PC-9 (cell line): ENCODE measurements at regions not wholly inside any gene's neighbourhood (a gene's known extent, or its start where the extent isn't known, plus 50 kb on each side); places are given as distances from the start of the nearest gene placed in this dataset.
A peak's percentile ranks its signal among the peaks of the same experiment; 100 is the strongest.

Experiments used
- BruUV-seq: library from RNA; stranded (reverse); fragments of 400-500 nt; replicated peaks from 2 replicates; lab custom pipeline; 2021; lab: Mats Ljungman, UMichigan
- CTCF ChIA-PET: fragments of 300-600 bp; sonication (Branson Sonifier 250); formaldehyde crosslinking; loops from one replicate; lab custom pipeline; 2022; ENCODE audit warnings: antibody characterized with exemption; lab: Charles Lee
- POLR2A ChIA-PET: fragments of 300-600 bp; sonication (Branson Sonifier 250); formaldehyde crosslinking; loops from one replicate; lab custom pipeline; 2022; ENCODE audit warnings: antibody characterized with exemption; ENCODE audit not compliant: unreplicated experiment; lab: Charles Lee
- DNase-seq, 2 experiments: peaks; one replicate each; pipeline versions ENCODE4 v3.0.0 to v3.0.0-alpha.2; 2015 to 2022; ENCODE audit warnings: mixed read lengths in 1 of 2
- H2AFZ ChIP-seq: fragments of 200-600 bp; sonication (generic); 2 replicates; pipeline ENCODE4 v1.8.1; 2017; ENCODE audit warnings: antibody characterized with exemption
- H3F3A ChIP-seq: fragments of 200-600 bp; sonication (generic); 2 replicates; pipeline ENCODE4 v1.8.1; 2017; ENCODE audit warnings: antibody characterized with exemption, mild to moderate bottlenecking, low read depth; ENCODE audit not compliant: insufficient read depth
- H3K27ac ChIP-seq: fragments of 200-600 bp; sonication (generic); 2 replicates; pipeline ENCODE4 v1.6.1; 2016; ENCODE audit warnings: mixed run types
- H3K27me3 ChIP-seq: fragments of 200-600 bp; sonication (generic); 2 replicates; pipeline ENCODE4 v1.6.1; 2016; ENCODE audit warnings: low read depth, mixed run types; ENCODE audit not compliant: insufficient read depth
- H3K36me3 ChIP-seq: fragments of 200-600 bp; sonication (generic); 2 replicates; pipeline ENCODE4 v1.6.1; 2016; ENCODE audit warnings: low read depth, mixed run types
- H3K4me1 ChIP-seq: fragments of 200-600 bp; sonication (generic); replicated peaks from 2 replicates; pipeline ENCODE4 v1.6.1; 2016; ENCODE audit warnings: mixed run types; ENCODE audit not compliant: insufficient read depth
- H3K4me2 ChIP-seq: fragments of 200-600 bp; sonication (generic); 2 replicates; pipeline ENCODE4 v1.6.1; 2017; ENCODE audit warnings: mixed run types
- H3K4me3 ChIP-seq: fragments of 200-600 bp; sonication (generic); 2 replicates; pipeline ENCODE4 v1.6.1; 2016; ENCODE audit warnings: mixed run types
- H3K79me2 ChIP-seq: fragments of 200-600 bp; sonication (generic); 2 replicates; pipeline ENCODE4 v1.6.1; 2017; ENCODE audit warnings: low read depth, mixed run types
- H3K9me2 ChIP-seq: fragments of 200-600 bp; sonication (generic); 2 replicates; pipeline ENCODE4 v1.8.1; 2017; ENCODE audit warnings: mild to moderate bottlenecking; ENCODE audit not compliant: insufficient read depth
- H3K9me3 ChIP-seq: fragments of 200-600 bp; sonication (generic); 2 replicates; pipeline ENCODE4 v1.8.1; 2016; ENCODE audit warnings: low read depth; ENCODE audit not compliant: insufficient read depth
- H4K20me1 ChIP-seq: fragments of 200-600 bp; sonication (generic); 2 replicates; pipeline ENCODE4 v1.8.1; 2017; ENCODE audit not compliant: insufficient read depth
- CTCF ChIP-seq: fragments of 200-600 bp; sonication (generic); conservative IDR thresholded peaks from 2 replicates; pipeline ENCODE4 v1.6.1; 2017; ENCODE audit warnings: mixed run types, antibody characterized with exemption, mild to moderate bottlenecking, moderate library complexity
- EZH2 ChIP-seq: fragments of 200-600 bp; sonication (generic); IDR thresholded peaks from 2 replicates; pipeline ENCODE4 v1.8.0; 2017; ENCODE audit warnings: antibody characterized with exemption, low read depth
- intact Hi-C: fragments of 100-400 bp; cut with micrococcal nuclease; formaldehyde crosslinking; loops from one replicate; pipeline ENCODE4 v1.10.0; 2022; ENCODE audit not compliant: unreplicated experiment

GRCh38 chr4:73344106-73344505, 60.0 kb upstream of the ALB start:
- H3K9me3 ChIP-seq: no peaks in the 10 kb centered on the region
- no peaks in the 10 kb centered on the region for H4K20me1 ChIP-seq
- H3K4me2 ChIP-seq: no peak overlapping the region
- no peak overlapping the region for H3K27ac ChIP-seq
- intact Hi-C loops: loop anchor here (5.0 to 10.0 kb wide), 2 partner anchors 231 to 523 kb away; partner anchors contain the start of gene CXCL1
- H3F3A ChIP-seq: no peaks in the 10 kb centered on the region
- no peak for TF ChIP-seq CTCF
- no peak for TF ChIP-seq EZH2
- H3K4me1 ChIP-seq: no peaks in the 10 kb centered on the region
- DNase-seq: no peak
- POLR2A ChIA-PET: no interaction called here
- no peaks in the 10 kb centered on the region for H3K9me2 ChIP-seq
- BruUV-seq: no TSS peak
- H3K36me3 ChIP-seq: no peaks in the 10 kb centered on the region
- H2AFZ ChIP-seq: no peak overlapping the region
- H3K79me2 ChIP-seq: no peaks in the 10 kb centered on the region
- H3K4me3 ChIP-seq: no peak overlapping the region
- H3K27me3 ChIP-seq: no peaks in the 10 kb centered on the region
- CTCF ChIA-PET: no interaction called here

- no peak overlapping the region for H3K27ac ChIP-seq
- no peak overlapping the region for H3K4me2 ChIP-seq
- POLR2A ChIA-PET: no interaction called here
- no TSS peak for BruUV-seq
- CTCF ChIA-PET: no interaction called here
- H4K20me1 ChIP-seq: no peaks in the 10 kb centered on the region
- no peaks in the 10 kb centered on the region for H3K4me1 ChIP-seq
- H2AFZ ChIP-seq: no peak overlapping the region
- no peaks in the 10 kb centered on the region for H3K27me3 ChIP-seq
- H3K9me2 ChIP-seq: no peaks in the 10 kb centered on the region
- no peak for DNase-seq
- no peaks in the 10 kb centered on the region for H3K9me3 ChIP-seq
- no peaks in the 10 kb centered on the region for H3K79me2 ChIP-seq
- H3K36me3 ChIP-seq: no peaks in the 10 kb centered on the region
- intact Hi-C loops: loop anchor here (5.0 to 10.0 kb wide), 2 partner anchors 231 to 524 kb away; partner anchors contain the start of gene CXCL1
- no peak overlapping the region for H3K4me3 ChIP-seq
- no peaks in the 10 kb centered on the region for H3F3A ChIP-seq
- TF ChIP-seq CTCF: no peak
- no peak for TF ChIP-seq EZH2
These were observed 60.7 kb upstream of the ALB start for GRCh38 chr4:73343432-73343831.

GRCh38 chr4:73341454-73341853, 62.6 kb upstream of the ALB start:
- no peaks in the 10 kb centered on the region for H3K9me2 ChIP-seq
- no peak overlapping the region for H3K4me3 ChIP-seq
- H3K79me2 ChIP-seq: no peaks in the 10 kb centered on the region
- no peaks in the 10 kb centered on the region for H3K36me3 ChIP-seq
- BruUV-seq: no TSS peak
- H3K27me3 ChIP-seq: no peaks in the 10 kb centered on the region
- ChIA-PET CTCF (interaction anchor here (0.6 kb wide), 2 partner anchors 311 to 504 kb away, joined by 3 to 5 read pairs; no protein-coding TSS in a partner anchor), POLR2A (no interaction called here)
- TF ChIP-seq CTCF (peak; percentile 45), EZH2 (no peak)
- no peaks in the 10 kb centered on the region for H4K20me1 ChIP-seq
- no peak overlapping the region for H3K4me2 ChIP-seq
- no peaks in the 10 kb centered on the region for H3K9me3 ChIP-seq
- H3K27ac ChIP-seq: no peak overlapping the region
- intact Hi-C loops: loop anchor here (1.0 to 10.0 kb wide), 5 partner anchors 233 to 793 kb away; partner anchors contain the start of gene CXCL1
- no peak overlapping the region for H2AFZ ChIP-seq
- no peaks in the 10 kb centered on the region for H3F3A ChIP-seq
- peak in 1 of 2 experiments; percentile 4 for DNase-seq
- no peaks in the 10 kb centered on the region for H3K4me1 ChIP-seq
